ENCODE measurements at regions not wholly inside any gene's neighbourhood (a gene's known extent, or its start where the extent isn't known, plus 50 kb on each side); places are given as distances from the start of the nearest gene placed in this dataset.

- Histone ChIP-seq H3K9me3 (no peaks in the 10 kb centered on the region), H3K27me3 (ENCODE audit: insufficient read depth in 3 of 3, low read length in 2 of 3) (no peaks in the 10 kb centered on the region), H3K36me3 (ENCODE audit: insufficient read depth in 1 of 2, low read depth in 1 of 2) (no peaks in the 10 kb centered on the region), H3K27ac (no peak overlapping the region), H3K4me3 (no peak overlapping the region), H3K4me1 (peaks cover 27% of the 10 kb centered on the region)
- 17 to 24% (median 17%) methylated on average over 12 of the region's 12 CpGs for WGBS, 3 donors
- ATAC-seq = peak in 2 of 4 donors; percentile 41 to 45
- no peak for TF ChIP-seq CTCF (IDR thresholded peaks at IDR 0.05)
- DNase-seq = no peak
- intact Hi-C loops (cut with DNase I) = no loop called here
Measured at GRCh38 chr18:8501044-8501443, 108.2 kb upstream of the RAB12 start.

GRCh38 chr18:8503248-8503647 lies 106.0 kb upstream of the RAB12 start:
- intact Hi-C loops (cut with DNase I) = no loop called here
- peak in 1 of 4 donors; percentile 53 for ATAC-seq
- Histone ChIP-seq H3K4me1 (peaks cover 27% of the 10 kb centered on the region), H3K36me3 (ENCODE audit: insufficient read depth in 1 of 2, low read depth in 1 of 2) (no peaks in the 10 kb centered on the region), H3K4me3 (no peak overlapping the region), H3K27ac (no peak overlapping the region), H3K9me3 (no peaks in the 10 kb centered on the region), H3K27me3 (ENCODE audit: insufficient read depth in 3 of 3, low read length in 2 of 3) (no peaks in the 10 kb centered on the region)
- no peak for DNase-seq
- TF ChIP-seq CTCF (IDR thresholded peaks at IDR 0.05) = no peak
- WGBS, 3 donors = 24 to 28% (median 25%) methylated on average over 1 of the region's 1 CpG

GRCh38 chr18:8504424-8504823 lies 104.8 kb upstream of the RAB12 start:
- H3K4me3 ChIP-seq = no peak overlapping the region
- 91 to 95% (median 93%) methylated on average over 3 of the region's 3 CpGs for WGBS, 3 donors
- ATAC-seq = no peak

GRCh38 chr18:8504880-8505435 lies 104.3 kb upstream of the RAB12 start:
- Histone ChIP-seq H3K4me1 (peaks cover 23% of the 10 kb centered on the region), H3K27ac (no peak overlapping the region), H3K36me3 (ENCODE audit: insufficient read depth in 1 of 2, low read depth in 1 of 2) (no peaks in the 10 kb centered on the region), H3K9me3 (no peaks in the 10 kb centered on the region), H3K27me3 (ENCODE audit: insufficient read depth in 3 of 3, low read length in 2 of 3) (no peaks in the 10 kb centered on the region), H3K4me3 (no peak overlapping the region)
- ATAC-seq (no peak), DNase-seq (no peak)
- intact Hi-C loops (cut with DNase I) = no loop called here
- TF ChIP-seq CTCF (IDR thresholded peaks at IDR 0.05) = no peak
- 57 to 74% (median 59%) methylated on average over 9 of the region's 9 CpGs for WGBS, 3 donors

More at GRCh38 chr18:8504424-8504823, 104.8 kb upstream of the RAB12 start:
- Histone ChIP-seq H3K27me3 (ENCODE audit: insufficient read depth in 3 of 3, low read length in 2 of 3) (no peaks in the 10 kb centered on the region), H3K4me1 (peaks cover 27% of the 10 kb centered on the region), H3K9me3 (no peaks in the 10 kb centered on the region), H3K27ac (no peak overlapping the region), H3K36me3 (ENCODE audit: insufficient read depth in 1 of 2, low read depth in 1 of 2) (no peaks in the 10 kb centered on the region)
- intact Hi-C loops (cut with DNase I) = no loop called here
- DNase-seq = no peak
- no peak for TF ChIP-seq CTCF (IDR thresholded peaks at IDR 0.05)

Data from psoas muscle (tissue), 7 donors.